Glomerular endothelial cell (primary cell): ENCODE measurements at regions not wholly inside any gene's neighbourhood (a gene's known extent, or its start where the extent isn't known, plus 50 kb on each side); places are given as distances from the start of the nearest gene placed in this dataset.
"Not testable (repeated sequence)": the region's sequence is repeated elsewhere in the genome, so short reads cannot be mapped to it uniquely, and the experiment has no call there.

Experiments used
- DNase-seq: peaks from one replicate; pipeline ENCODE4 v3.0.0-alpha.2; 2011; ENCODE audit warnings: low read depth, low spot score; ENCODE audit errors: extremely low read depth

- DNase-seq = not testable (repeated sequence)
These were observed 1796.7 kb upstream of the PCDH10 start for GRCh38 chr4:131352371-131352770.

DNA sequence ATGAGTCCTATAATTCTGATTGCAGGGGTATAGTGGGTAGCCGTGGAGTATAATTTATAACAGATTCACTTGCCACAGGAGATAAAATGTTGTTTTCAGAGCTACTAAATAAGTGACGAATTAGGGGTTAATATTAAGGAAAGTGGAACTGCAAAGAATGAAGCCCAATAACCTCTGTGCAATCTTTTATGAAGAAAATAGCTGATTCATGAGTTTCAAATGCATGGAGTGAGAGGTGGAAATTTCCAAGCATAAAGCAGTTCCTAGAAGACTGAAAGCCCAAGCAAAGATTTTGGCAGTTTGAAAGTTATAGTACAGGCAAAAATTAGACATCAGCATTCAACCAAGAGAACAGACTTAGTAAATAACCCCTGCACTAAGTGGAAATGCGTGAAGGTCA, 1782.4 kb upstream of the PCDH10 start:
- DNase-seq = no peak

GRCh38 chr4:131367441-131367840, 1781.7 kb upstream of the PCDH10 start:
- no peak for DNase-seq

DNA sequence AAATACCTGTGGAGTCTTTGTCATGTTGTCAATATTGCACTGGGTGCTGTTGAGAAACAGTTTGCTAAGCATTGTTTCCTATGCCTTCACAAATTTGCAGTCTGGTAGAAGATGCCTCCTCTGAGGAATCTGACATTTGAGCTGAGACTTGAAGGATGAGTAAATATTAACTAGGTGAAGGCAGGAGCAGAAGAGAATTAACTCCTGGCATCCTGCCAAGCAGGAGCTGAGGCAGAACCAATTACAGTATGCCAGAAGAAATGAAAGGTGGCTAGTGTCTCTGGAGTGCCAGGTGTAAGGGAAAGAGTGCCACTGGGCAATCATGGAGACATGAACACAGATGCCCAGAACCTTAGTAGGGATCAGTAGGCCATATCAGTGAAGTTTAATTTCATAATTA, 1778.2 kb upstream of the PCDH10 start:
- DNase-seq = no peak

- DNase-seq = no peak
These were observed 1768.0 kb upstream of the PCDH10 start for GRCh38 chr4:131381055-131381454.

- no peak for DNase-seq
These were observed 1766.3 kb upstream of the PCDH10 start for GRCh38 chr4:131382839-131383238.

GRCh38 chr4:131388277-131388676, 1760.8 kb upstream of the PCDH10 start:
- DNase-seq = no peak

GRCh38 chr4:131408102-131408501, 1741.0 kb upstream of the PCDH10 start:
- DNase-seq = no peak

DNA sequence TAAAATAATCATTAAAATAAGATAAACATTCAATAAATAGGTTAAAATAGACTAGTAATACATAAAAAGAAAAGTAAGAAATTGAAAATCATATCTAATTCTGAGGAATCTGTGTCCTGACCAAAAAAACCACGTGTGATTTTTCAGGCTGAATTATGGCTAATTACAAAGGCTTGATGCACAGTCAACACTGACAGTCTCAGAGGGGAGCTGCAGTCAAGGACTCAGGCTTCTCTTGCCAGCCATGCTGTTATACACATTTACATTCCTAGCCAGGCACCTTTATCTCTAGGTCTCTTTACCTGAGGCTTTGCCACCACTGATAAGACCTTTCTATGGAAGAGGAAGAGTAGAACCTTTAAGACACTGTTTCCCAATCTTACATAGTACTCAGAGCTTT, 1737.7 kb upstream of the PCDH10 start:
- no peak for DNase-seq

DNA sequence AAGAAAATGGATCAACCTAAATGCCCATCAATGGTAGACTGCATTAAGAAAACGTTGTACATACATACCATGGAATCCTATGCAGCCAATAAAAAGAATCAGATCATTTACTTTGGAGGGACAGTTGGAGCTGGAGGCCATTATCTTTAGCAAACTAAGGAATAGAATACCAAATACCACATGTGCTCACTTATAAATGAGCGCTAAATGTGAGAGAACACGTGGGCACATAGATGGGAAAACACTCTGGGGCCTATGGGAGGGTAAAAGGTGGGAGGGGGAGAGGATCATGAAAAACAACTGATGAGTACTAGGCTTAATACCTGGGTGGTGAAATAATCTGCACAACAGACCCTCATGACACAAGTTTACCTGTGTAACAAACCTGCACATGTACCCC, 1729.9 kb upstream of the PCDH10 start:
- DNase-seq = no peak

GRCh38 chr4:131426023-131426758, 1722.9 kb upstream of the PCDH10 start:
- no peak for DNase-seq

DNA sequence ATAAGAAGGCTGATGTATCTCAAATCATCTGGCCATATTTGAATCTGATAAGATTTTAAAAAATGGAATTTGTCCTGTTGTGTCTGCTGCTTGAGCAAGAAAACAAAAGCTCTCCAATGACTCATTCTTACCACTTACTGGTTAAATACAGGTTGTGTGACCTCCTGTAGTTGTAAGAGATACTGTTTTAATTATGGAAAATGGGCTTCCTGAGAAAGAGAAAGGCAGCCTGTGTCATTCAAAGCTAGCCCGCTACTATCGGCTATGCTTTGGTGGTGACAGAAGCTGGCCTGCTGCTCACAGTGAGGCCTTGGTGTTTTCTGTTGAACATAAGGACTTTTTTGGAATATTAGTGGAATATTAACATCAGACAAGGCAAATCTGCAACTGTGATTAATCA, 1722.1 kb upstream of the PCDH10 start:
- no peak for DNase-seq

GRCh38 chr4:131430302-131430701, 1718.8 kb upstream of the PCDH10 start:
- no peak for DNase-seq

- DNase-seq = no peak
These were observed 1707.9 kb upstream of the PCDH10 start for GRCh38 chr4:131441004-131441688.

DNA sequence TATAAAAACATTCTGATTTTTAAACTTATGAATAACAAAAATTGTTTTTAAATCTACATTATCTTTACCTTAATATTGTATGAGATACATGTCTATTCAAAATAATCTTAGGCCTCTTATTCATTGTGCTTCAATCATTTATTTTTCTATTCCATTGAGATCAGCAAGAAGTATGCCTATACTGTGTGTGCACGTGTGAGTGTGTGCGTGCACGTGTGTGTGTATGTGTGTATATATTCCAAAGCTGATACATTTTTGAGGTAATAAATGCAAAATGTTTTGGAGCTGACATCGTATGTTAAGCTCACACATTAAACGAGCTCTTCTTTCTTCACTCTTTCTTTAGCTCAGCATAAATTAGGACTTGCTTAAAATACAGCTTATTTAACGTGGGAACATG, 1701.2 kb upstream of the PCDH10 start:
- no peak for DNase-seq

GRCh38 chr4:131450572-131451209, 1698.4 kb upstream of the PCDH10 start:
- no peak for DNase-seq

DNA sequence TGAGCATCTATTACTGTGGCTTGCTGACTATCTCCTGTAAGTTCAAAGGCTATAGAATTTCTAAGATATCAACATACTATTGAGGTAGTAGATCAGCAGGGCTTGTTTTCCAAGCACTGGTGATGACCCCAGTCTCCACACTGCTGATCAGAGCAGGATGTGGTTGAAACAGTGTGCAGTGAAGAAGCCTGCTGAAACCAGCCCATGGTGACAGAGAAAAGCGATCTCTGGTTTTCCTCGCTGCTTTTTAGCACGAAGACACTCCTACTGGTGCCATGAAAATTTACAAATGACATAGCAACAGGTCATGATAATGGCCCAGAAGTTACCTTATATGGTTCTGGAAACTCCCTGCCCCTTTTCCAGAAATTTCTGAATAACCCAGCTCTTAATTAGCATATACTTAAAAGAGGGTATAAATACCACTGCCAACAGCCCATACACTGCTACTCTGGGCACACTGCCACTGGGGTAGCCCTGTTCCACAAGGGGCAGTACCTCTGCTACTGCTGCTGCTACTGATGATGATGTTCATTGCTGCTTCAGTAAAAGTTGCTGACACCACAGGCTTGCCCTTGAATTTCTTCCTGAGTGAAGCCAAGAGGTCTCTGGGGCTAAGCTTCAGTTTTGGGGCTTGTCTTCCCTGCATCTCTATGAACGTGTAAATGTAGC, 1689.5 kb upstream of the PCDH10 start:
- DNase-seq = no peak

GRCh38 chr4:131470360-131470759, 1678.7 kb upstream of the PCDH10 start:
- no peak for DNase-seq

DNA sequence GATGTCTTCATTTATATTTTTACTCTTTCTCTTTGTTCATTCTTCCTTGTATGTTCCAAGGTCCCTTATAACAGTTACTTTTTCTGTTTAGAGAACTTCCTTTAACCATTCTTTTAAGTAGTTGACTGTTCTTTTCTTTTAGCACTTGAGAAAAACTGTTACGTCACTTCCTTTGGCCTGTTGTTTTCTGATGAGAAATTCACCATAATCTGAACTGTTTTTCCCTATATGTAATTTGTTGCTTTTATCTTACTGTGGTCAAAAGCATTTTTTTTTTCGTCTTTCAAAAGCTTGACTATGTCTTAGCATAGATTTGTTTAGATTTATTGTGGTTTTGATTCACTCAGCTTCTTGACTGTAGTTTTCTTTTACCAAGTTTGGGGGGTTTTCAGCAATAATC, 1660.3 kb upstream of the PCDH10 start:
- no peak for DNase-seq

DNA sequence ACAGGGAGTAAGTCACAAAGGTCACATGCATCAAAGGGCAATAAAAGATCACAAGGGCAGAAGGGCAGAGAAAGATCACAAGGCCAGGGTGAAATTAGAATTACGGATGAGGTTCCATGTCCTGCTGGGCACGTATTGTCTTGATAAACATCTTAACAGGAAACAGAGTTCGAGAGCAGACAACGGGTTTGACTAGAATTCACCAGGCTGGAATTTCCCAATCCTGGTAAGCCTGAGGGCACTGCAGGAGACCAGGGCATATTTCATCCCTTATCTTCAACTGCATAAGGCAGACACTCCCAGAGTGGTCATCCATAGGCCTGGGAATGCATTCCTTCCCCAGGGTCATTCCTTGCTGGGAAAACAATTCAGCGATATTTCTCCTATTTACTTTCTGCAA, 1652.9 kb upstream of the PCDH10 start:
- not testable (repeated sequence) for DNase-seq

GRCh38 chr4:131499141-131499873, 1649.8 kb upstream of the PCDH10 start:
- DNase-seq = no peak
